ENCODE measurements at regions not wholly inside any gene's neighbourhood (a gene's known extent, or its start where the extent isn't known, plus 50 kb on each side); places are given as distances from the start of the nearest gene placed in this dataset.

DNA sequence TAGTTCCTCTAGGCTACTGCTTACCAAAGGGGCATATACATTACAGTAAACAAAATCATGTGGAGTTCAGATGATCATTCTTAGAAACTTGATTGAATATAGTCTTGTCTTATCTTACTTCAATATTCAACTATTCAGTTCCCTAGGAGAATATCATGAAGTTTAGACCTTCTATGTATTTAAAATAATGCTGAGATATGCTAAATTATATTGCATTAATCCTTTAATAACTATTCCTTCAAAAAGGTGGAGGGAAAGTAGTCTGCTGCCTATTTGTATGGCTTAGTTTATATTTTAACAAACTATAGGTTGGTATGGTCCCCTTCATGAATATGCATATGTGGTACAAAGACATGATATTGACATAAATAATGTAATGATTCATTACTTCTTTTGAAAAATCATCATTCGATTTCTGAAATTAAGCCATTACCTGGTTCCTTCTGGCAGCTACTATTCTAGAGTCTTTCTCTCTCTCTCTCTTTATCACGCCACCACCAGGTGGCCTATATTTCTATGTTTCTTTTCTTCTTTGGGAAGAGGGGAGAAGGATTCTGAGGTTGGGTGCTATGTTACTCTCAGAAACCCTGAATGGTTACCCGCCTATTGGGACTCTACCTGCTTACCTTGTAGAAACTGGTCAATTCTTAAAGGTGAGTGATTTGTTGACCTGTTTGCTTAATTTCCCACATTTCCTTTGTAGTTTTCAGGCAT is 855.8 kb downstream of the HACE1 start:
- no peak overlapping the region for H3K18ac ChIP-seq (ENCODE audit: extremely low read depth, low read length)
- H3K23me2 ChIP-seq (ENCODE audit: low read depth, low read length) = no peaks in the 10 kb centered on the region
- H3K4me3 ChIP-seq (ENCODE audit: extremely low read depth in 1 of 4, insufficient read depth in 2 of 4, low read depth in 3 of 4, low read length in 4 of 4) = no peak overlapping the region
- TF ChIP-seq, protein P1, sequence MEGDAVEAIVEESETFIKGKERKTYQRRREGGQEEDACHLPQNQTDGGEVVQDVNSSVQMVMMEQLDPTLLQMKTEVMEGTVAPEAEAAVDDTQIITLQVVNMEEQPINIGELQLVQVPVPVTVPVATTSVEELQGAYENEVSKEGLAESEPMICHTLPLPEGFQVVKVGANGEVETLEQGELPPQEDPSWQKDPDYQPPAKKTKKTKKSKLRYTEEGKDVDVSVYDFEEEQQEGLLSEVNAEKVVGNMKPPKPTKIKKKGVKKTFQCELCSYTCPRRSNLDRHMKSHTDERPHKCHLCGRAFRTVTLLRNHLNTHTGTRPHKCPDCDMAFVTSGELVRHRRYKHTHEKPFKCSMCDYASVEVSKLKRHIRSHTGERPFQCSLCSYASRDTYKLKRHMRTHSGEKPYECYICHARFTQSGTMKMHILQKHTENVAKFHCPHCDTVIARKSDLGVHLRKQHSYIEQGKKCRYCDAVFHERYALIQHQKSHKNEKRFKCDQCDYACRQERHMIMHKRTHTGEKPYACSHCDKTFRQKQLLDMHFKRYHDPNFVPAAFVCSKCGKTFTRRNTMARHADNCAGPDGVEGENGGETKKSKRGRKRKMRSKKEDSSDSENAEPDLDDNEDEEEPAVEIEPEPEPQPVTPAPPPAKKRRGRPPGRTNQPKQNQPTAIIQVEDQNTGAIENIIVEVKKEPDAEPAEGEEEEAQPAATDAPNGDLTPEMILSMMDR (IDR thresholded peaks at IDR 0.05; ENCODE audit: control extremely low read depth in 1 of 3, insufficient read depth in 1 of 3, low read depth in 1 of 3, low read length in 3 of 3) = peak in 2 of 3 experiments; percentile 20 to 29; a peak in 2 of 4 replicates
- TF ChIP-seq RAD21 (IDR thresholded peaks at IDR 0.05 in 1 of 2, conservative IDR thresholded peaks at IDR 0.05 in 1 of 2; ENCODE audit: low read depth in 2 of 2, low read length in 2 of 2) = peak; percentile 28 to 52
- TF ChIP-seq, protein P2, sequence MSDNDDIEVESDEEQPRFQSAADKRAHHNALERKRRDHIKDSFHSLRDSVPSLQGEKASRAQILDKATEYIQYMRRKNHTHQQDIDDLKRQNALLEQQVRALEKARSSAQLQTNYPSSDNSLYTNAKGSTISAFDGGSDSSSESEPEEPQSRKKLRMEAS (IDR thresholded peaks at IDR 0.05) = no peak
- H4K20me1 ChIP-seq (replicated peaks in 1 of 2; ENCODE audit: control insufficient read depth in 1 of 2, insufficient read depth in 2 of 2, low read length in 2 of 2) = no peaks in the 10 kb centered on the region
- H2BK12ac ChIP-seq (ENCODE audit: low read depth, low read length) = no peak overlapping the region
- H3K79me1 ChIP-seq (ENCODE audit: low read depth, low read length) = no peaks in the 10 kb centered on the region
- no peak overlapping the region for H2BK15ac ChIP-seq (ENCODE audit: low read length)
- H2AK5ac ChIP-seq (ENCODE audit: low read depth, low read length) = no peak overlapping the region
- no peaks in the 10 kb centered on the region for H3K79me2 ChIP-seq (ENCODE audit: control insufficient read depth in 1 of 2, insufficient read depth in 2 of 2, low read length in 2 of 2)
- no peak overlapping the region for H2AFZ ChIP-seq (ENCODE audit: low read length)
- FAIRE-seq (no peak), DNase-seq (ENCODE audit: low read depth in 1 of 2, low spot score in 2 of 2) (no peak)
- H3K23ac ChIP-seq (ENCODE audit: insufficient read length) = no peak overlapping the region
- no peak overlapping the region for H4K91ac ChIP-seq (replicated peaks; ENCODE audit: insufficient read length, low read length)
- no peak overlapping the region for H4K5ac ChIP-seq (ENCODE audit: insufficient read length, low read depth, low read length)
- H3K27ac ChIP-seq (ENCODE audit: low read depth, low read length) = no peak overlapping the region
- 87% methylated on average over 3 of the region's 3 CpGs; no CpG with 5 or more reads in 1 of the 2 experiments for WGBS, 2 experiments (ENCODE audit: extremely low coverage in 1 of 2, insufficient coverage in 1 of 2, insufficient read length in 1 of 2, insufficient replicate concordance in 2 of 2, low coverage in 1 of 2, low lambda C conversion rate in 2 of 2, missing lambda C conversion rate in 1 of 2)
- no peaks in the 10 kb centered on the region for H3K9me3 ChIP-seq (ENCODE audit: insufficient read depth in 2 of 2, low read depth in 1 of 2, low read length in 1 of 2)
- no peak overlapping the region for H3K9ac ChIP-seq (replicated peaks in 1 of 4; ENCODE audit: extremely low read depth in 1 of 4, low read depth in 3 of 4, low read length in 3 of 4)
- H3K36me3 ChIP-seq (ENCODE audit: control insufficient read depth in 2 of 4, insufficient read depth in 4 of 4, low read length in 3 of 4) = no peaks in the 10 kb centered on the region
- H3K4ac ChIP-seq (replicated peaks; ENCODE audit: insufficient read length, low read depth, low read length) = no peak overlapping the region
- ChIA-PET CTCF (ENCODE audit: partially characterized antibody) (interaction anchor here (0.7 to 1.4 kb wide), 3 partner anchors 11 to 988 kb away, joined by 4 read pairs; no protein-coding TSS in a partner anchor), POLR2A (ENCODE audit: partially characterized antibody) (no interaction called here)
- H3K14ac ChIP-seq (ENCODE audit: insufficient read length) = no peak overlapping the region
- no peak overlapping the region for H2BK5ac ChIP-seq (ENCODE audit: low read depth, low read length)
- H2BK20ac ChIP-seq (ENCODE audit: low read length) = no peak overlapping the region
- H4K8ac ChIP-seq (ENCODE audit: extremely low read depth, insufficient read depth, low read length) = no peak overlapping the region
- no peak overlapping the region for H3K4me2 ChIP-seq (ENCODE audit: insufficient read depth in 1 of 2, low read depth in 2 of 2, low read length in 2 of 2)
- no peak overlapping the region for H3K56ac ChIP-seq (replicated peaks; ENCODE audit: insufficient read length, low read depth, low read length)
- no peaks in the 10 kb centered on the region for H3K4me1 ChIP-seq (replicated peaks in 1 of 4; ENCODE audit: control insufficient read depth in 3 of 4, insufficient read depth in 4 of 4, low read length in 3 of 4)
- no peak overlapping the region for H2BK120ac ChIP-seq (replicated peaks; ENCODE audit: low read depth, low read length)
- H3K27me3 ChIP-seq (replicated peaks in 1 of 4; ENCODE audit: control insufficient read depth in 3 of 4, extremely low read depth in 1 of 4, insufficient read depth in 3 of 4, low read length in 3 of 4) = no peaks in the 10 kb centered on the region

All from H1 (cell line).